ENCODE measurements at regions not wholly inside any gene's neighbourhood (a gene's known extent, or its start where the extent isn't known, plus 50 kb on each side); places are given as distances from the start of the nearest gene placed in this dataset.

DNA sequence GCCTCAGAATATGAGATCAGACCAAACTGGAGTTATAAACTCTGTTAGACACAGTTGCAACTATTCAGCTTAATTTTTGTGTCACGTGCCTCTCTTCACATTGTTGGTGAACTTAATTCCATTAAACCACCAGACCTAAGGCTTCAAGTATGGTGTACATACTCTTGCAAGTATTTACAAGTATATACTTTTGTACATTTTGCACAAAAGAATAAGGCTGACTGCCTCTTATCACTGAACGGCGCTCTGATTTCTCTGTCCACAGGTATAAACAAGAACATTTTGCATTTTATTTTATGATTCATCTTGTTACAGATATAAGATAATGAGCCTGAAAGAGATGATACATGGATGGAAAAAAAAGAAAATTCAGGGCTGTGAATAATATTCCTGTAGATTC lies 269.7 kb upstream of the ACVR2A start:
- TF ChIP-seq, protein P1, sequence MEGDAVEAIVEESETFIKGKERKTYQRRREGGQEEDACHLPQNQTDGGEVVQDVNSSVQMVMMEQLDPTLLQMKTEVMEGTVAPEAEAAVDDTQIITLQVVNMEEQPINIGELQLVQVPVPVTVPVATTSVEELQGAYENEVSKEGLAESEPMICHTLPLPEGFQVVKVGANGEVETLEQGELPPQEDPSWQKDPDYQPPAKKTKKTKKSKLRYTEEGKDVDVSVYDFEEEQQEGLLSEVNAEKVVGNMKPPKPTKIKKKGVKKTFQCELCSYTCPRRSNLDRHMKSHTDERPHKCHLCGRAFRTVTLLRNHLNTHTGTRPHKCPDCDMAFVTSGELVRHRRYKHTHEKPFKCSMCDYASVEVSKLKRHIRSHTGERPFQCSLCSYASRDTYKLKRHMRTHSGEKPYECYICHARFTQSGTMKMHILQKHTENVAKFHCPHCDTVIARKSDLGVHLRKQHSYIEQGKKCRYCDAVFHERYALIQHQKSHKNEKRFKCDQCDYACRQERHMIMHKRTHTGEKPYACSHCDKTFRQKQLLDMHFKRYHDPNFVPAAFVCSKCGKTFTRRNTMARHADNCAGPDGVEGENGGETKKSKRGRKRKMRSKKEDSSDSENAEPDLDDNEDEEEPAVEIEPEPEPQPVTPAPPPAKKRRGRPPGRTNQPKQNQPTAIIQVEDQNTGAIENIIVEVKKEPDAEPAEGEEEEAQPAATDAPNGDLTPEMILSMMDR (conservative IDR thresholded peaks at IDR 0.05 in 1 of 2, IDR thresholded peaks at IDR 0.05 in 1 of 2; ENCODE audit: low read depth in 1 of 2, low read length in 2 of 2), result no peak
- no peak for TF ChIP-seq EZH2 (IDR thresholded peaks at IDR 0.05; ENCODE audit: low read length, missing control alignments)

All from fibroblast of lung (primary cell).